Lung (tissue), 11 donors: ENCODE measurements at regions not wholly inside any gene's neighbourhood (a gene's known extent, or its start where the extent isn't known, plus 50 kb on each side); places are given as distances from the start of the nearest gene placed in this dataset.

ENCODE experiments used
- ATAC-seq: fragments of 200-7000 bp; cut with Tn5 transposase; one replicate; pipeline ENCODE4 v1.9.1; 2020; ENCODE audit warnings: moderate number of reproducible peaks; ENCODE audit not compliant: insufficient read depth, low FRiP score
- DNase-seq, 3 donors: peaks; one replicate each; pipeline ENCODE4 v3.0.0-alpha.2; 2013 to 2017
- H3K27ac ChIP-seq, 2 donors: one replicate each; pipeline ENCODE4 v1.5.1; 2013; ENCODE audit warnings: mild to moderate bottlenecking in 2 of 2, moderate library complexity in 2 of 2, control low read depth in 1 of 2, inconsistent platforms in 1 of 2, low read depth in 1 of 2, low read length in 1 of 2
- H3K27me3 ChIP-seq, 3 donors: one replicate each; pipeline ENCODE4 v1.5.1; 2013; ENCODE audit warnings: low read length in 2 of 3; ENCODE audit not compliant: control insufficient read depth in 3 of 3, insufficient read depth in 3 of 3
- H3K36me3 ChIP-seq, 4 donors: one replicate each; pipeline ENCODE4 v1.5.1; 2013; ENCODE audit warnings: low read length in 4 of 4, mild to moderate bottlenecking in 1 of 4, moderate library complexity in 1 of 4; ENCODE audit not compliant: control insufficient read depth in 4 of 4, insufficient read depth in 4 of 4
- H3K4me1 ChIP-seq, 5 donors: one replicate each; pipeline ENCODE4 v1.5.1; 2013; ENCODE audit warnings: low read length in 5 of 5, mild to moderate bottlenecking in 2 of 5, moderate library complexity in 1 of 5; ENCODE audit not compliant: control insufficient read depth in 5 of 5, insufficient read depth in 5 of 5
- H3K4me3 ChIP-seq: one replicate; pipeline ENCODE4 v1.5.1; 2013; ENCODE audit warnings: mild to moderate bottlenecking, control low read depth, moderate library complexity
- H3K9ac ChIP-seq, 2 donors: one replicate each; pipeline ENCODE4 v1.5.1; 2013; ENCODE audit warnings: low read length in 2 of 2, control low read depth in 1 of 2; ENCODE audit not compliant: insufficient read depth in 1 of 2
- H3K9me3 ChIP-seq, 4 donors: one replicate each; pipeline ENCODE4 v1.5.1; 2013; ENCODE audit warnings: low read length in 3 of 4, mild to moderate bottlenecking in 1 of 4, moderate library complexity in 1 of 4; ENCODE audit not compliant: control insufficient read depth in 4 of 4, insufficient read depth in 3 of 4
- WGBS, 2 donors: extraction: QIAGEN DNeasy Blood & Tissue Kit; methylation state at CpG; one replicate each; pipeline ENCODE4 v1.1.7; 2013; 5-methylcytosine and 5-hydroxymethylcytosine counted together
- TF ChIP-seq, protein P1 (sequence below): IDR thresholded peaks from 2 replicates; pipeline ENCODE4 v1.5.1; 2012; ENCODE audit warnings: mild to moderate bottlenecking; ENCODE audit errors: control extremely low read depth, extremely low read depth
- donor health status: control.
- donor health status: control.
- donor health status: Bipolar disorder and iron deficiency.
- donor health status: healthy.
- donor health status: DM: yes; HTN: yes; CAD: no.

DNA sequence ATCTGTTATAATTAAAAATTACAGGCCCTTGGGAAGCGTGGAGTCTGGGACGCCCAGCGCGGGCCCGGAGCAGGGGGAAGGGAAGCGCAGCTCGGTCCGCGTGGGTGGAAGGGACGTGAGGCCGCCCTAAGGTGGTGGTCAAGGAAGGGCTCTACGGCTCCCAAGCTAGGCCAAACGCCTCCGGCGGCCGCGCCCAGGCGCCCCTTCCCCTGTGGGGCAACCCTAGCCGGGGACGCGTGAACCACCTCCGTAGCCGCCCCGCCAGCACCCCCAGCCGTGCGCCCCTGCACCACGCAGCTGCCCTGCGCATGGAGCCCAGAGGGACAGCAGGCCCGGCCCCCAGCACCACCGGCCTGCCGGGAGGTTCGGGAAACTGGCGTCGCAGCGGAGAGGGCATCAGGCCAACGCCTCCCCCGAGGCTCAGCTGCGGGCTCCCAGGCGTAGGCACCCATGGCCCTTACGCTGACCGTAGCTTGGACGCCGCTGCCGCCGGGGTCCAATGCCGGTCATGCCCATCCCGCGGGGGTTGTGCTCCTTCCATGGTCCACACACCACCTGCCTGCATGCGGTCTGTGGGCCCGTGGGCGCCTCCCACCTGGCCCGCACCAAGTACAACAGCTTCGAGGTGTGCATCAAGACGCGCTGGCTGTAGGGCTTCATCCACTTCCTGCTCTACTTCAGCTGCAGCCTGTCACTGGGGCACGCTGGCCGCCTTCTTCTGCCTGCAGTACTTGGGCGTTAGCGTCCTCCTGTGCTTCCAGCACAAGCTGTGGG, 166.7 kb downstream of the SEPTIN7 start:
- TF ChIP-seq, protein P1, sequence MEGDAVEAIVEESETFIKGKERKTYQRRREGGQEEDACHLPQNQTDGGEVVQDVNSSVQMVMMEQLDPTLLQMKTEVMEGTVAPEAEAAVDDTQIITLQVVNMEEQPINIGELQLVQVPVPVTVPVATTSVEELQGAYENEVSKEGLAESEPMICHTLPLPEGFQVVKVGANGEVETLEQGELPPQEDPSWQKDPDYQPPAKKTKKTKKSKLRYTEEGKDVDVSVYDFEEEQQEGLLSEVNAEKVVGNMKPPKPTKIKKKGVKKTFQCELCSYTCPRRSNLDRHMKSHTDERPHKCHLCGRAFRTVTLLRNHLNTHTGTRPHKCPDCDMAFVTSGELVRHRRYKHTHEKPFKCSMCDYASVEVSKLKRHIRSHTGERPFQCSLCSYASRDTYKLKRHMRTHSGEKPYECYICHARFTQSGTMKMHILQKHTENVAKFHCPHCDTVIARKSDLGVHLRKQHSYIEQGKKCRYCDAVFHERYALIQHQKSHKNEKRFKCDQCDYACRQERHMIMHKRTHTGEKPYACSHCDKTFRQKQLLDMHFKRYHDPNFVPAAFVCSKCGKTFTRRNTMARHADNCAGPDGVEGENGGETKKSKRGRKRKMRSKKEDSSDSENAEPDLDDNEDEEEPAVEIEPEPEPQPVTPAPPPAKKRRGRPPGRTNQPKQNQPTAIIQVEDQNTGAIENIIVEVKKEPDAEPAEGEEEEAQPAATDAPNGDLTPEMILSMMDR: no peak
- no peak overlapping the region for H3K9ac ChIP-seq
- H3K27ac ChIP-seq: no peak overlapping the region
- no peak for DNase-seq
- no peaks in the 10 kb centered on the region for H3K36me3 ChIP-seq
- 57 to 70% methylated on average over 59 of the region's 59 CpGs for WGBS, 2 donors
- peaks cover 0 to 8% (median 0%) of the 10 kb centered on the region in 4 donors for H3K9me3 ChIP-seq
- peaks cover 0 to 12% (median 3%) of the 10 kb centered on the region in 5 donors for H3K4me1 ChIP-seq
- no peak overlapping the region for H3K4me3 ChIP-seq
- ATAC-seq: no peak
- H3K27me3 ChIP-seq: peaks cover 0 to 6% (median 0%) of the 10 kb centered on the region in 3 donors

DNA sequence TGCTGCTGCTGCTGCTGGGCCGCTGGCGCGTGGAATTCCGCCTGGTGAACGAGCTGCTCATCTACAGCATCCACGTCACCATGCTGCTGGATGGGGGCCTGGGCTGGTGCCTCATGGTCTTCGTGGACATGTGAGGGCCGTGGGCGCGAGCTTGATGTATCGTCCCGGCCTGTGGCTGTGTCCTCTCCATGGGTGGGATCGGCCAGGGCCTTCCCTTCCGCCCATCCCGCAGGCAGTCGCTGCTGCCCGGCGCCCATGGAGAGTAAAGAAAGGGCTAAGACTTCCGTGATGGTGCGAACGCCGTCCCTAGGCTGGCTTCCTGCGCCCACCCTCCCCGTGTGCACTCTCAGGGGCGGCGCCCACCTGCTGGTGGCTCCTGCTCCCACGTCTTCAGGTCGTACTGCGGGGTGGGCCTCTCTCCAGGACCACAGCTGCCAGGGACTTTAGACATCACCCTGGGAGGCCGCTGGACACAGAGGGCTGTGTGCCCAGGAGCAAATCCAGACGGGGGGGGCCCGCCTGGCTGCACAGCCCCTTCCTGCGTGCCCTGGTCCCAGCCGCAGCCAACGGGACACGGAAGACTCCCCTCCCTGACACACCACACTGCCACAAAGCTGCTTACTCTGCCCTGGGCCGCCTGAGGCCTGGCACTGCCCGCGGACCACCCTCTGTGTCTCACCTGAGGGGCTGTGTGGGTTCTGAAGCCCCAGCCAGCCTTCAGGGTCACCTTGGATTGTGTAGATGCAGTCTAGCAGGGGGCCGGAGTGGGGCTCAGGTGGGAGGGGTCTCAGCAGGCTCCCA, 167.5 kb downstream of the SEPTIN7 start:
- ATAC-seq: no peak
- H3K27ac ChIP-seq: no peak overlapping the region
- H3K4me1 ChIP-seq: peaks cover 0 to 12% (median 3%) of the 10 kb centered on the region in 5 donors
- no peak overlapping the region for H3K4me3 ChIP-seq
- WGBS, 2 donors: 91 to 95% methylated on average over 38 to 40 of the region's 40 CpGs
- H3K9me3 ChIP-seq: peaks cover 0 to 8% (median 0%) of the 10 kb centered on the region in 4 donors
- H3K36me3 ChIP-seq: no peaks in the 10 kb centered on the region
- DNase-seq: no peak
- H3K9ac ChIP-seq: no peak overlapping the region
- TF ChIP-seq, protein P1: no peak
- H3K27me3 ChIP-seq: peaks cover 0 to 6% (median 0%) of the 10 kb centered on the region in 3 donors

DNA sequence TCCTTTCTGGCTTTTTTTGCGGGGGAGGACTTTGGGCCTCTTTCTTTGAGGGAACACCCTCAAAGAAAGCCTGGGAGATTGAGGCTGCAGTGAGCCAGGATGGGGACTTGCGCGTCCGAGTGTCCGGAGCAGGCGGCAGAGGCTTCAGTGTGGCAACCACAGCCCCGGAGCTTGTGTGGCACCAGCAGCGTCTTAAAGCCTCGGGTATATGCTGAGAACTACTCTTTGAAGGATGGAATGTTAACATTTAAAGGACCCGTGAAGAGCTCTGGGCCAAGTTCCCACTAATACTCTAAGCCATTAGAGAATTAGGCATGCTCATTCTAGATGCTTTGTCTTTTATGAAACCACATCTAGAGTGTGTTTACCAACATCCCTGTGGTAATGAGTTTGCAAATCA, 168.2 kb downstream of the SEPTIN7 start:
- TF ChIP-seq, protein P1: no peak
- 63 to 80% methylated on average over 10 of the region's 10 CpGs for WGBS, 2 donors
- H3K9me3 ChIP-seq: peaks cover 0 to 8% (median 0%) of the 10 kb centered on the region in 4 donors
- DNase-seq: peak in 2 of 3 donors; percentile 66 to 79
- no peak overlapping the region for H3K4me3 ChIP-seq
- ATAC-seq: peak; percentile 46
- H3K27ac ChIP-seq: no peak overlapping the region
- peaks cover 0 to 12% (median 3%) of the 10 kb centered on the region in 5 donors for H3K4me1 ChIP-seq
- H3K36me3 ChIP-seq: no peaks in the 10 kb centered on the region
- no peak overlapping the region for H3K9ac ChIP-seq
- H3K27me3 ChIP-seq: peaks cover 0 to 6% (median 0%) of the 10 kb centered on the region in 3 donors
